ENCODE measurements at regions not wholly inside any gene's neighbourhood (a gene's known extent, or its start where the extent isn't known, plus 50 kb on each side); places are given as distances from the start of the nearest gene placed in this dataset.
"Not testable (repeated sequence)": the region's sequence is repeated elsewhere in the genome, so short reads cannot be mapped to it uniquely, and the experiment has no call there.

- DNase-seq = no peak
Observed at GRCh38 chr22:25281675-25282345, 62.4 kb downstream of the CRYBB2 start.

GRCh38 chr22:25282346-25282670 lies 62.9 kb downstream of the CRYBB2 start:
- DNase-seq = no peak

- DNase-seq = no peak
Observed at GRCh38 chr22:25282671-25283561, 63.5 kb downstream of the CRYBB2 start.

- not testable (repeated sequence) for DNase-seq
Observed at GRCh38 chr22:25288481-25288880, 69.0 kb downstream of the CRYBB2 start.

GRCh38 chr22:25301912-25302311 lies 82.5 kb downstream of the CRYBB2 start:
- DNase-seq = not testable (repeated sequence)

GRCh38 chr22:25309586-25309985 lies 90.1 kb downstream of the CRYBB2 start:
- DNase-seq = not testable (repeated sequence)

GRCh38 chr22:25311924-25312323 lies 92.5 kb downstream of the CRYBB2 start:
- DNase-seq = not testable (repeated sequence)

GRCh38 chr22:25318081-25318823 lies 98.8 kb downstream of the CRYBB2 start:
- no peak for DNase-seq

GRCh38 chr22:25327018-25327755 lies 107.7 kb downstream of the CRYBB2 start:
- DNase-seq = no peak

GRCh38 chr22:25331050-25331449 lies 111.6 kb downstream of the CRYBB2 start:
- DNase-seq = no peak

GRCh38 chr22:25331911-25332310 lies 112.5 kb downstream of the CRYBB2 start:
- not testable (repeated sequence) for DNase-seq

- no peak for DNase-seq
Observed at GRCh38 chr22:25332386-25332785, 112.9 kb downstream of the CRYBB2 start.

GRCh38 chr22:25334162-25334490 lies 114.7 kb downstream of the CRYBB2 start:
- peak; percentile 57 for DNase-seq

GRCh38 chr22:25334631-25335030 lies 115.2 kb downstream of the CRYBB2 start:
- not testable (repeated sequence) for DNase-seq

- not testable (repeated sequence) for DNase-seq
Observed at GRCh38 chr22:25335276-25335675, 115.8 kb downstream of the CRYBB2 start.

- not testable (repeated sequence) for DNase-seq
Observed at GRCh38 chr22:25340536-25340935, 121.1 kb downstream of the CRYBB2 start.

GRCh38 chr22:25344366-25344765 lies 124.9 kb downstream of the CRYBB2 start:
- DNase-seq = not testable (repeated sequence)

- DNase-seq = no peak
Observed at GRCh38 chr22:25346859-25347751, 127.7 kb downstream of the CRYBB2 start.

GRCh38 chr22:25347752-25348102 lies 128.3 kb downstream of the CRYBB2 start:
- no peak for DNase-seq

- no peak for DNase-seq
Observed at GRCh38 chr22:25348391-25348790, 129.0 kb downstream of the CRYBB2 start.

GRCh38 chr22:25348996-25349395 lies 129.6 kb downstream of the CRYBB2 start:
- not testable (repeated sequence) for DNase-seq

- no peak for DNase-seq
Observed at GRCh38 chr22:25350551-25350971, 131.1 kb downstream of the CRYBB2 start.

All from CD4-positive, alpha-beta T cell treated with Interleukin-17A for 4 hours (primary cell).